ENCODE measurements at regions not wholly inside any gene's neighbourhood (a gene's known extent, or its start where the extent isn't known, plus 50 kb on each side); places are given as distances from the start of the nearest gene placed in this dataset.
"Not testable (repeated sequence)": the region's sequence is repeated elsewhere in the genome, so short reads cannot be mapped to it uniquely, and the experiment has no call there.

- Histone ChIP-seq H3K9me3 (replicated peaks) (peaks cover 8% of the 10 kb centered on the region), H3K27me3 (ENCODE audit: low read depth) (no peaks in the 10 kb centered on the region), H3K4me3 (no peak overlapping the region), H3K4me1 (no peaks in the 10 kb centered on the region), H3K36me3 (no peaks in the 10 kb centered on the region), H3K27ac (replicated peaks) (no peak overlapping the region)
- DNase-seq = no peak
- TF ChIP-seq CTCF (IDR thresholded peaks at IDR 0.05; ENCODE audit: borderline replicate concordance) = no peak
- intact Hi-C loops (cut with micrococcal nuclease) = no loop called here
Observed at GRCh38 chr4:45292844-45293243, 566.5 kb upstream of the GNPDA2 start.

DNA sequence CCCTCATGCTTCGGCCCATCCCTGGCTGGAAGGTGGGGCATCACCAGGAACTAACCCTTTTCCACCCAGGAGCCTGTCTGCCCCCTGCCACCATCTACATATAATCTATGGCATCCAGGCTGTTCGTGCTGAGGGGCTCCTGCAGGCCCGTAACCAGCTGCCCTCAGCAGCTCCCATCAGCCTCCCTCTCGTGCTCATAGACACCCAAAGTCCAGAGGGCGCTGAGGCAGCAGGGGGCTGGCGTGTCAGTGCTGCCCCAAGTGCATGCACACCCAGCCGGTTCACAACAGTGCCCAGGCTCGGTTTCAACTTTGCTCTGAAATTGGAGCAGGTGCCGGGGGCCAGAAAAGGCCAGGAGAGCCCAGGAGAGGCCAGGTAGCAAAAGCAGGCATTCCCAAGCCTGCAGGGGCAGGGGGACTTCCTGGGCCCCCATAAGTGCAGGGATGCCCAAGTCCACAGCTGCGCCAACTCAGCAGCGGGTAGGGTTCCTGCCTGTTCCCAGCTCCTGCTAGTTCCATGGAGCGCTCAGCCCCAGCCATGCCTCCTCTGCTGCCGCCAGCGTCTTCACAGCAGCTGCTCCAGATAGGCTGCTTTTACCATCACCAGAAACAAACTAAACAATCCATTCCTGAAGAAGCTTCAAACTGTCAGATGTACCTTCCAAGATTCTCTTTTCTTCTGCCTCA is 558.2 kb upstream of the GNPDA2 start:
- H3K36me3 ChIP-seq = no peaks in the 10 kb centered on the region
- no peaks in the 10 kb centered on the region for H3K27me3 ChIP-seq (ENCODE audit: low read depth)
- H3K9me3 ChIP-seq (replicated peaks) = peaks cover 4% of the 10 kb centered on the region
- intact Hi-C loops (cut with micrococcal nuclease) = no loop called here
- H3K27ac ChIP-seq (replicated peaks) = no peak overlapping the region
- no peak for DNase-seq
- no peak for TF ChIP-seq CTCF (IDR thresholded peaks at IDR 0.05; ENCODE audit: borderline replicate concordance)
- no peak overlapping the region for H3K4me3 ChIP-seq
- no peaks in the 10 kb centered on the region for H3K4me1 ChIP-seq

GRCh38 chr4:45283352-45283751 is 557.0 kb upstream of the GNPDA2 start:
- Histone ChIP-seq H3K9me3 (replicated peaks) (no peaks in the 10 kb centered on the region), H3K4me3 (no peak overlapping the region)

DNA sequence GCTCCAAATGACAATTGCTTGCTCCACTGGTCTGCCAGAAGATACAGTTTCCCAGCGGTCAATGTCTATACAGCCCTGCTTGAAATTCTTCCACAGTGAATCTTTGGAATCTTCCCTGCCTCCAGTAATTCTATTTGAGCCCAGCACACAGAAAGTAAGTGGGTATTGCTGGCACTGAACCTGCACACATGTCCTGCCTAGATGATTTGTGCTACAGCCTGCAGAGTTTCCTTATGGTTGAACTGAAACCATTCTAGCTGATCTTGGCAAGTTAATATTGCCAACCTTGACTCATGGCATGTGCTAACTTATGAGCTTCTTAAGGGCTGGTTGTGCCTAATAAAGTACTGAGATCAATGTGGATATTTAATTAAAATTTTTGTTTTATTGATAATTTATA is 553.8 kb upstream of the GNPDA2 start:
- H3K9me3 ChIP-seq (replicated peaks) = no peaks in the 10 kb centered on the region
- no peaks in the 10 kb centered on the region for H3K27me3 ChIP-seq (ENCODE audit: low read depth)
- no peaks in the 10 kb centered on the region for H3K36me3 ChIP-seq
- no peak for DNase-seq
- no peak overlapping the region for H3K4me3 ChIP-seq
- TF ChIP-seq CTCF (IDR thresholded peaks at IDR 0.05; ENCODE audit: borderline replicate concordance) = no peak
- H3K27ac ChIP-seq (replicated peaks) = no peak overlapping the region
- H3K4me1 ChIP-seq = no peaks in the 10 kb centered on the region
- intact Hi-C loops (cut with micrococcal nuclease) = no loop called here

More at GRCh38 chr4:45283352-45283751, 557.0 kb upstream of the GNPDA2 start:
- no peak overlapping the region for H3K27ac ChIP-seq (replicated peaks)
- intact Hi-C loops (cut with micrococcal nuclease) = no loop called here
- H3K36me3 ChIP-seq = no peaks in the 10 kb centered on the region
- TF ChIP-seq CTCF (IDR thresholded peaks at IDR 0.05; ENCODE audit: borderline replicate concordance) = no peak
- H3K4me1 ChIP-seq = no peaks in the 10 kb centered on the region
- no peak for DNase-seq
- no peaks in the 10 kb centered on the region for H3K27me3 ChIP-seq (ENCODE audit: low read depth)

DNA sequence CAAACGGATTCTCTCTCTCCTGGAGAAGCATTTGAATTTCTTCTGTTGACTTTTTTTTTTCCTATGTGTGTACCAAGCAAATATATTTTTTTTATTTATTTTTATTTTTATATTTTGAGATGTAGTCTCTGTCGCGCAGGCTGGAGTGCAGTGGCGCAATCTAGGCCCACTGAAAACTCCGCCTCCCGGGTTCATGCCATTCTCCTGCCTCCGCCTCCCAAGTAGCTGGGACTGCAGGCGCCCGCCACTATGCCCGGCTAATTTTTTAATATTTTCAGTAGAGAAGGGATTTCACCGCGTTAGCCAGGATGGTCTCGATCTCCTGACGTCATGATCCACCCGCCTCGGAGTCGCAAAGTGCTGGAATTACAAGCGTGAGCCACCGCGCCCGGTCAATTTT is 549.5 kb upstream of the GNPDA2 start:
- TF ChIP-seq CTCF (IDR thresholded peaks at IDR 0.05; ENCODE audit: borderline replicate concordance) = no peak
- intact Hi-C loops (cut with micrococcal nuclease) = no loop called here

DNA sequence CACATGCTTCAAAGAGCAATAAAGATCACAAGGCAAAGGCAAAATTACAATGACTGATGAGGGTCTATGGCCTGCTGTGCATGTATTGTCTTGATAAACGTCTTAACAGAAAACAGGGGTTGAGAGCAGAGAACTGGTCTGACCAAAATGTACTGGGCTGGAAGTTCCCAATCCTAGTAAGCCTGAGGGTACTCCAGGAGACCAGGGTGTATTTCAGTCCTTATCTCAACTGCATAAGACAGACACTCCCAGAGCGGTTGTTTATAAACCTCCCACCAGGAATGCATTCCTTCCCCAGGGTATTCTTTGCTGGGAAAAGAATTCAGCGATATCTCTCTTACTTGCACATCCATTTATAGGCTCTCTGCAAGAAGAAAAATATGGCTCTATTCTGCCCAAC is 521.8 kb upstream of the GNPDA2 start:
- H3K36me3 ChIP-seq; intact Hi-C loops (cut with micrococcal nuclease); H3K4me3 ChIP-seq; H3K27ac ChIP-seq (replicated peaks); H3K4me1 ChIP-seq; H3K27me3 ChIP-seq (ENCODE audit: low read depth); DNase-seq: not testable (repeated sequence)
- peaks cover 16% of the 10 kb centered on the region for H3K9me3 ChIP-seq (replicated peaks)

More for the DNA sequence above, 549.5 kb upstream of the GNPDA2 start:
- Histone ChIP-seq H3K4me3 (no peak overlapping the region), H3K36me3 (no peaks in the 10 kb centered on the region), H3K27me3 (ENCODE audit: low read depth) (no peaks in the 10 kb centered on the region), H3K9me3 (replicated peaks) (no peaks in the 10 kb centered on the region), H3K4me1 (no peaks in the 10 kb centered on the region), H3K27ac (replicated peaks) (no peak overlapping the region)
- DNase-seq = no peak
